ENCODE measurements at regions not wholly inside any gene's neighbourhood (a gene's known extent, or its start where the extent isn't known, plus 50 kb on each side); places are given as distances from the start of the nearest gene placed in this dataset.
A peak's percentile ranks its signal among the peaks of the same experiment; 100 is the strongest.

DNA sequence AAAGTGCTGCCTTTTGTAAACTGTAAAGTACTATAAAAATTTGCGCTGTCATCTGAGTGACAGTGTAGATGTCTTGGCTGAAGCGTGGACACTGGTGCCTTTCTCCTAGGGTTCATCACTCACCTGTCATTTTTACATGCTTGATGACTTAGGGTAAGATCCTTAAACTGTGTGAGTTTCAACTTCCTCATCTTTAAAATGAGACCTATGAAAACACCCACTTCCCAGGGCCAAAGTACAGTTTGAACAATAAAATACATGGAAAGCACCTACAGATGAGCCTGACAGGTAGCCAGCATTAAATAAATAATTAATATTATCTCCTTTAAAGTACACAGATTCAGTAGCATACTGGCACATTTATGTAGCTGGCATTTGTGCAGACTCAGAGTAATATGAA lies 309.9 kb downstream of the CHRM3 start:
- no peak for DNase-seq

DNA sequence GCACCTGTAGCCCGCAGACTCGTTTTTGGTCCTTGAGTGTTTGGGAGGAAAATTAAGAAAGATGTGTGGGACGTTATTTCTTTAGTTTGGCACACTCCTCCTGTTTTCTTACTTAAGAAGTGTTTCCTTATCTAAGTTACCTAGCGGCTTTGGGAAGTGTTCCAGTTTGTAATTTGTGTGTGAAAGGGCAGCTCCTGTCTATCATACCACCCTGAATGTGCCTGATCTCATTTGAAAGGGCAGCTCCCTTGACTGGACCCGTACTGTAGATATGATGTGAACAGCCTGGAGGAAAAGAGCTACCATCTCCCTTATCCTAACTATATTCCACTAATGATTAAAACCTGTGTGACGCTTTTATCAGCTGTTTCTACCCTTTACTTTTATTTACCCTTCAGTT lies 314.3 kb downstream of the CHRM3 start:
- DNase-seq, result no peak

DNA sequence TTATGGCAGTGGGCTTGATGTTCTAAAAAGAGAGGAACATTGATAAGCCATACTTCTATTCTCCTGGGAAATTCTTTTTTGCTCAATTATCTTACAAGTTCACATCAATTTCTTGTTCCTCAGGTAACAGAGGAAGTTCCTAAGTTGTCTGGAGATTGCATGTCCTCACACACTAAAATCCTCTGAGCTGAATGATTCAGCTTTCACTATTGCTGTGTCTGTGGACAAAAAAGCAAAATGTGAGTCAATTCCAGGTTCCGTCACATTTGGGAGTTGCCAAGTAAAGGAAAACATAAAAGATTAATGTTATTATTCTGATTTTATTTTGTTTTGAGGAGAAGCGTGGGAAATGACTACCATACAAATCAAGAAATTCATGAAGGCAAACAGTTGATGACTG lies 316.7 kb downstream of the CHRM3 start:
- DNase-seq, result no peak

DNA sequence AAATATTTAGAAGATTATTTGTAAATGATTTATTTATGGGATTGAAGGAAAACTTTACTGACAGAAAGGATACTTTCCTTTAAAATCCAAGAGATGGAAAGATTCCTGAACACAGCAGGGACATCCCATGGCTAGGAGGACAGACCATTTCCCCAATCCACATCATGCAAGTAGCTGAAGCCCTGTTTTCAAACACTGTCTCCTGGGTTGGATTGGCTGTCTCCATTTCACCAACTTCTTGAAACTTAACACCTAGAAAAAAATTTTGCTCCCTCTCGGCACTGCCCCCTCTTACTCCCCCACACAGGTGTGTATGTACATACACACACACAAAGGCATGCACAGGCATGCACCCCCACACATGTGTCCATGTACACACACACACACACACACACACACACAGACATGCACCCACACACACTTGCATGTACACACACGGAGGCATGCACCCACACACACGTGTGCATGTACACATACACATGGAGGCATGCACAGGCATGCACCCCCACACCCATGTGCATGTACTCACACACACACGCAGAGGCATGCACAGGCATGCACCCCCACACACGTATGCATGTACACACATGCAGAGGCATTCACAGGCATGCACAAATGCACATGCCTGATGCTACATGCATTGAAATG lies 320.0 kb downstream of the CHRM3 start:
- no peak for DNase-seq

DNA sequence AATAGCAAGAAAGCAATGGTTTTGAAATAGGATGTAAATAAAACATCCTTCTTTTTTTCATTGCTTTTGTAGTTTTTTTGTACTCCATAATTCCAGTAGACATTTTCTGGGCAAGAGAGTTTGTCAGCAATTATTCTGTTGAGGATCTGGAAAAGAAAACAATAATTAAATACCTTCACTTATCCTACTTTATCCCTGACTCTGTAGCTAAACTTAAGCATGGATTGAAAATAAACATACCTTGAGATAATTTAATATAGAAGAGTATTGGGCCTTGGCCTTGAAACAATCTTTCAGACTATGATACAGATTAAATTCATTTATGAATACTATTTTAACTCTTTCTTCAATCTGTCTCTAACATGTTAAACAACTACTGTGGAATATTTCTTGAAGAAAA lies 321.2 kb downstream of the CHRM3 start:
- DNase-seq, result no peak

DNA sequence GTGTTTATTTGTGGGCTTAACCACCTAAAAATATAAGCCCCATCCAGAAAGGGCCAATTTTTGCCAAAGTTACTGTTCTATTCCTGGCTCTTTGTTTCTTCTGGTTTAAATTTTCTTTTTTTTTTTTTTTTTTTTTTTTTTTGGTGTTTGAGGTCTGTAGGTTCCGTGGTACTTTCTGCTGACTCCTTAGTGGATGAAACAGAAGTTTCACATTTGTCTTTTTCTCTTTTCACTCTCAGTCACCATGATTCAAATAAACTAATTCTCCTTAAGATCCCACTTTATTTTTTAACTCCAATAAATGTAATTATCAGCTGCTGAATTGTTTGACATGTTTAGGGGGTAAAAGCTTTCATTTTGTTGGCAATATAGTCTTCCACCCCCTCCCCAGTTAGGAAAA lies 322.3 kb downstream of the CHRM3 start:
- no peak for DNase-seq

DNA sequence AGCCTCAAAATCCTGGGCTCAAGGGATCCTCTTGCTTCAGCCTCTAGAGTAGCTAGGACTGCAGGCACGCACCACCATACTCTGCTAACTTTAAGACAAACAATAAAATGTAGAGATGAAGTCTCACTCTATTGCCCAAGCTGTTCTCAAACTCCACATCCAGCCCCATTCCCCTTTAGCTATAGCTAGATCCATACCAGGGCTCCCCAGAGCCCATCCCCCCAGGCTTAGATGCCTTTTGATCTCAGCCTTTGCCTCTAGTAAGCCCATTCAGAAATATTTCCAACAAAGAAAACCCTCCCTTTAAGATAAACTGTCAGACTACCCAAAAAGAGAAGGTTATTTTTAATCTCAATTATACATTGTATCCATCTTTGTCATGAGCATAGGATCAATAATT lies 325.4 kb downstream of the CHRM3 start:
- no peak for DNase-seq

DNA sequence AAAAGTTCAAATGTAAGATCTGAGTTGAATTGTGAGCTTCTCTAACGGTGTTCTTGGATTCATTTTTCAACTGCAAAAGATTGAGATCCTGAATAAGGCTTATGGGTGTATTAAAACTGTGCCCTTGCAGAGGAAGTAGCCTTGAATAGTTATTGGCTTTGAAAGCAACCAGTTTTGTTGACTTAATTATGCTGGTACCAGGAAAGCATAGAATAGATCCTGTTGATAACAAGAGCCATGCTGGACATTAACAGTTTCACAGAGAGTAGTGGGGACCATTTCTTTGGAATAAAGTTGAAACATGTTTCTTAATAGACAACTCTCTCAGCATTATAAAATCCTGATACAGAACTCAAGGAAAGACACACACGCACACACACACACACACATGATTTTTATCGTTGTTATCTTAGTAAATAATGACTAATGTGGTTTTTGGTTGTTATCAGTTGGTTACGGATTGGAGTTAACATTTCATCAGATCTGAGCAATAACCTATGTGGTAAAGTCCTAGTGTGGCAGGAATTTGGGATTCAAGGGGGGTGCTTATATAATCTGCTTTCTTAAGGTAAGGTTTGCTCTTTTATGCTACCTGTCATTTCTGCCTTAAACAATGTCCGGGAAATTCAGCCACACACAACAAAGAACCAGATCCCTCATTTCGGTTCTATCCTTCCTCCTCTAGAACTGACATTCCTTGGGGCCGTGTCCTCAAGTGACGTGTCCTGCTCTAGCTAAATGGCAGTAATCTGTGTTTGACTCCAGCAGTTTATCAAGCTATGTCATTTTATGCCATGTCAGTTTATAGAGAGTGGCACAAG lies 330.9 kb downstream of the CHRM3 start:
- peak; percentile 25 for DNase-seq

DNA sequence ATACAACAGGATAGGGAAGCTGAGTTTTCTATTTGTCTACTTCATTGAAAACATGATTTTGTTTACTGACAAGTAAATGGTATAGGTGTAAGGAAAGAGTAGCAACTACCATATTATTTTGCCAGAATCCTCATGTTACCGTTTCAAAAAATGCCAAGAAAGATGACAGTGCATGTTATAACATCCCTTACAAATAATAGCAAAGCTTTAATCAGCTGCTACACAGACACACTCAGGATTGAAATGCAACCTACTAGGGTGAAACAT lies 331.5 kb downstream of the CHRM3 start:
- no peak for DNase-seq

DNA sequence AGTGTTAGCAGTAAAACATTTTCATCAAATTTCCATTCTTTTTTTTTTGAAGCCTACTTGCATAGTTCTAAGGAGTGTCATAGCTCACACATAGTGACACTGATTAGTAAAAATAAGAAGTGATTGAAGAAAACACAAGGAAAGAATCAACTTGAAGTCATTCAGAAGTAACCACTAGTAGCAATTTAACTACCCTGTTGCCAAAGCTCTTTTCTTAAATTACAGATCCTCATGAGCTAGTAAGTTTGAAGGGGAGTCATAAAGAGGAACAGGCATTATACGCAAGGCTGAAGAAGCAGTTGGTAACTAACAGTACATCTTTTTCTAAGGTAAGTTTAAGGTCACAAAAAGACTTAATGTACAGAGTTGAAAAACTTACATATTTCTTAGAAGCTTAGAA lies 332.2 kb downstream of the CHRM3 start:
- no peak for DNase-seq

DNA sequence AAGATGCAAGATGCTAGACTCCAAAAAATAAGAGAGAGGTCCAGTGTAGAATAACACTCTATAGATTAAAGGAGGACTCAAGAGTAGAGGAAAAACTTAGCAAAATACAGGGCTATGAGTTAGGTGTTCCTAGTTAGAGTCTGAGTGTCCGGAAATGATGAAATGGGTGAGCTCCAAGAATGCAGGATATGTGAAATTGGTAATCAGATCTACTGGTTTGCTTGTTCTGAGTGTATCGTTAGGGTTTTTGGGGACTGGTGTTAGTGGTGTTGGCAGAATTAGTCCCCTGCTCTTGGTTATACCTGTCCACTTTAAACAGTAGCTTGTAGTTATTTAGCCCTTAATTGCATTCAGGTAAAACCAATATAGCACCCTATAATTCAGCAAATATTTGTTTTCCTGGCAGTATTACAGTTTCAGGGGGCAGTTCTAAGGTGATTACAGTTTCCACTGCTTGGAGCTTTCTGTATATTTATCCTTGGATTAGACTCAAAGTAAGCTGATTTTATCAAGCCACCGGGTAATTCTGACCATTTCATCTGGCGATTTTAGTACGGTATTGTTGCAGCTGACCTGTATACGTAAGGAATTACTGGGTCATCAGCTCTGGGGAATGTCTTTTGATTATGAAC lies 332.7 kb downstream of the CHRM3 start:
- DNase-seq, result peak; percentile 17

DNA sequence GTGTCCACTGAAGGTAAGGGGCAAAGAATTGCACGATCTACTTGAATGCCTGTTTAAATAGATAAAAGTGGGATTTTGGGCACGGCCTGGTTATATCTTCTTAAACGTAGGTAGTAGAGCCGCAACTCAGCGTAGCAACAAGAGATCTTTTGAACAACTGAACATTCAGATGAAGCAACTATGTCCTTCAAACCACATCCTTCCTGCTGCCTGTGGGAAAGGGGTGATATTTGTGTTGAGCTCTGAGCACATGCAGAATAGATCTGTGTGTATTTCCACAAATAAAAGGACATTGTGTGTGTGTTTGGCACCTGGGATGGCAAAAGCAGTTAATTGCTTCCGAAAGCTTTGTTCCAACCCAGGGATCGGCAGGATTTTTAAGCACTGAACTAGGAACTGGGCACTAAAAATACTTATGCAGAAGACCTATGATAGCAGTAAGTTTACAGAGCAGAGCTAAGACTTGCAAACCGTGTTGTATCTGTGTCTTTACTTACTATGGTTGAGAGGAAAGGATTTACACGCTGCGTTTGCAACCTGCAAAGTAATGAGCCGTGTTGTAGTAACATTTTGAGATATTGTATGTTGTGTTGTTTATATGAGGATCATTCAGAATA lies 333.4 kb downstream of the CHRM3 start:
- peak; percentile 74 for DNase-seq

DNA sequence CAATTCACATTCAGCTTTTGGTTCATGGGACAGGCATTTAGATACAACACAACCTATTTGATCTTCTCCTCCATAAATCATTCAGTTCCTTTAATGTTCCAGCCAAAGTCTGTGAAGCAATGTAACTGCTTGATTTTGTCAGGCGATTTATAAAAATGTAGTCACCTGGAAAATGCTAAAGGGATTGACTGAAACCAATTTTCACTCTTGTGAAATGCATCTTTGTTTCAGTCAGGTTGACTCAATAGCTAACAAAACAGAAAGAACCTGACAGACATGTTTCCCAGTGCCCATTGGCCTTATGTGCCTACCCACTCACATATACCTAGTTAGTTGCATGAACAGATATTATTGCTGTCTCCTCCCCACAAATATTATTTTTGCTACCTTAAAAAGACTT lies 335.7 kb downstream of the CHRM3 start:
- no peak for DNase-seq

DNA sequence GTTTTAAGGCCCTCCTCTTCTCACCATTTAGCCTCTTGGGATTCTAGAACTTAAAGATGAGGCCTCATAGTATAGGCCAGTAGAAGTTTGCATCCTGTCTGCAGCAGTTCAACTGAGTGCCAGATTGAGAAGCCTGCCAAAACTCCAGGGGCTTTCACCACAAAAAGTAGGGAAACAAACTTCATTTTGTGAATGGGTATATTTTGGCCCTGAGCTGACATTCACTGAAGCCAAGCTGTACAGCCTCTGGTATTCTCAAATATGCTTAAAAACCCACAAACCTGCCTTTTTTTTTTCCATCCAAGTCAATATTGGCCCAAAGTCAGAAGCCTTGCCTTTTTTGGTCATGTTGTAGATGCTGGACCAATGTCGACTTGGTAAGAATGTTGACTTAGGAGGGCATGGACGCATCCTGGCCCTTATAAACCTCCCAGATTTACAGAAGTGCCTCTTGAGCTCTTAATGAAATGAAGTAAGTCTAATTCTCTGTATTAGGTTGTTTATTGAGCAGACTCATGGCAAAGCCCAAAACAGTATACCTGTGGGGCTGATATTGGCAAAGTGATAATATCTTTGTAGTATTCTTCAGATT lies 337.5 kb downstream of the CHRM3 start:
- DNase-seq, result no peak

DNA sequence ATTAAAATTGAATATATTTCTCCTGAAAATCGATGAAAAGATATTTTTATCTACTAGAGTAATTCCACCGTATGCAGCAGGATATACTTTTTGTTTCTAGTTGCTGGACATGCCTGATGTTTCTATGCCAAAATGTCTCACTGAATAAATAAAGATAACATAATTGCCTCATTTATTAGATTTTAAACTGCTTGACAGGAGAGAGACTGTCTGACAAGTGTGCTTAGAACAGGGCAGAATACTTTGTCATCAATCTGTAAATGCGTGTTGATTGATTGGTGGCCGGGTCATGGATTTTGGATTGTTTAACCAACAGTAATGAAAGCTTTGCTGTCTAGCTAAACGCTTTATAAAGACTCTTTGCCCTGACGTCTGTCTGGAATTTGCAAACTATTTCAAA lies 339.0 kb downstream of the CHRM3 start:
- no peak for DNase-seq

DNA sequence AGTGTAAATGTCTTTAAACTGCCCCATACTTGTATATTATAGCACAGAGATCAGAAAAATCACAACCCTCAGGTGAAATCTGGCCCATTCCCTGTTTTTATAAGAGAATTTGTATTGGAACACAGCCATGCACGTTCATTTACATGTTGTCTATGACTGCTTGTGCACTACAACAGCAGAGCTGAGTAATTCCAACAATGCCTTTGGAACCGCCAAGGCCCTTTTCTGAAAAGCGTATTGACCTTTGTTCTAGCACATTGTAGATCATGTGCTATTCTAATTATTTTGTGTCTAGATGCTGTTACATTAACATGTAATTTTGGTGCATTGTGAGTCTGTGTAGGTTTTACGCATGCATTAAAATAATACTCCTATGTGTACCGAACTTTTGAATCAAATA lies 339.6 kb downstream of the CHRM3 start:
- no peak for DNase-seq

DNA sequence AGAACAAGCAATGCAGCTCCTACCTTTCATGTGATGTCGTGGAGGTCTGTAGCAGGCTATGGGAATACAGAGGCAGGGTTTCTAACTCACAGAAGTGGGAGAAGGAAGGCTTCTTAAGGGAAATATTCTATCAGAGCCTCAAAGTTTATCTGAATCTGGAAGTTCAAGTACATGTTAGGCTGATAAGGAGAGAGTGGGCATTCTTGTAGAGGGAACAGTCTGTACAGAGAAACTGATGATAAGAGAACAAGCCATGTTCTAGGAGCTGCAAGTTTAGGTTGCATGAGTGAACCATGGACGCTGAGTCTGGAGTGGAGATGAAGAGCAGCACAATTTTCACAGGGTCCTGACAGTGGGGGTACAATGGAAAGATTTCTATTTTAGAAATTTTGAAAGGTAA lies 344.0 kb downstream of the CHRM3 start:
- no peak for DNase-seq

DNA sequence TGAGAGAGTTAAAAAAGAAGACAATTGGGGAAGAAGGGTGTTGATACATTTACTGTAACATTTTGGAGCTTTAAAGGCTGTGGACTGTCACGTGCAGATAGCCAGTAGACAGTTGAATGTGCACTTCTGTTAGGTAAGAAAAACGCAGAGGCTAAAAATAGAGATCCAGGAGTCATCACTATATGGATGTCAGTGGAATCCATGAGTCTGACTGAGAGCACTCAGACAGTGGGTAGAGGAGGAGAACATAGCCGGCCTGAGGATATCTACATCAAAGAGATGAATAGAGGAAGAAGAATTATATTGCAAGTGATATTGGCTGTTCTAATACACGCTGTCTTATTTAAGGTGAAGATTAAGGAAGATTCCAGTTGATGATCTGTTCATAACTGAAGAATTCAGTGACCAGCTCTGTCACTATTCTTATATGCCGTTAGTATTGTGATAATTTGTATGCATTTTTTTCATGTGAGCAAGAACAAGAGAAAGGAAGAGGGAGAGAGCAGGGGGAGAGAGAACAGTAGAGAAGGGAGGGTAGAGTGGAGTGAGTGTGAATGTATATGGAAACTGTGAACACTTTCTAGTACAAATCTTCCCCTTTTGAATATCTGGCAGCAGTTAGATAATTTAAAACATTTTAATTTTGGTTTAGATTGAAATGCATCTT lies 344.8 kb downstream of the CHRM3 start:
- DNase-seq, result no peak

DNA sequence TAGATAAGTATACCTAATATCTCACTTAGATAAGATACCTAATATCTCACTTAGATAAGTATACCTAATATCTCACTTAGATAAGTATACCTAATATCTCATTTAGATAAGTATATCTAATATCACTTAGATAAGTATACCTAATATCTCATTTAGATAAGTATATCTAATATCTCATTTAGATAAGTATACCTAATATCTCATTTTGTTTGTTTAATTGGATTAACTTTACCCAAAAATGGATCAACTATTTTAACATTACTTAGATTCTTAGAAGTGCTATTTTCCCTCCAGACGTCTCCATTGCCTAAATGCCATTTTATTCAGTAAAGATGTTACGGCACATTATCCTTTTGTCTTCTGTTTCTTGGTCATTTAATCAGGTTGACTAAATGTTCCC lies 346.4 kb downstream of the CHRM3 start:
- no peak for DNase-seq

DNA sequence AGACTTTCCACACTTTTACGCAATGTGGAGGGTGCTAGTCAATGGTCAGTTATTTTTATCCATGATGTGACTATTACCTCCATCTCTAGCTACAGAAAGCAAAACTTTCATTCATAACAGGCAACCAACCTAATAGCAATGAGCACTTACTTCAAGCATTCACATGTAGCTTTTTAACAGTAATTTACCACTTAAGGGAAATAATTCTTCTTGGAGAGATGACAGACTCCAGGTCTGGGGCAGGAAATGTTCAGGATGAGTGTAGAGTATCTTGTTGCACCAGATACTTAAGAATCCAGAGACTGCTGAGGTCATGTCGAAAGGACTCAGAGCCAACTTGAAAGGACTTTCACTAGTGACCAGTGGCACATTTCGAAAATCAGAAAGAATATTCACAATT lies 347.6 kb downstream of the CHRM3 start:
- DNase-seq, result no peak

DNA sequence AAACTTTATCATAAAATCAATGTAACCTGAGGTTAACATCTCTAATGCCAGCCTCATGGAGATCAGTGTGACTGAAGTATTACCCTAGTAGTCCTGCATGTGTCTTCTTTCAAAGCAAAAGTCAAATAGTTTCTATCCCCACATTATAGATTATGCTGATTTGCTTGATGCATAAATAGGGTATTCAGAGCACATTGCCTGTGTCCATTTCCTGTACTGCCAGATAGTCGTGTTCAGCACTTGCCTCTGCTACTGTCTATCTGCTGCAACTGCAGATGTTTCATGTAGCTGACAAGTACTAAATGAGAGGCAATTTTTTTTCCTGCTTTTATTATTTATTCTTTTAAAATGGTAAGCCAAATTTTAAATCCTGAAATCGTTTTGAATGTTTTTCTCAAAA lies 348.7 kb downstream of the CHRM3 start:
- DNase-seq, result no peak

DNA sequence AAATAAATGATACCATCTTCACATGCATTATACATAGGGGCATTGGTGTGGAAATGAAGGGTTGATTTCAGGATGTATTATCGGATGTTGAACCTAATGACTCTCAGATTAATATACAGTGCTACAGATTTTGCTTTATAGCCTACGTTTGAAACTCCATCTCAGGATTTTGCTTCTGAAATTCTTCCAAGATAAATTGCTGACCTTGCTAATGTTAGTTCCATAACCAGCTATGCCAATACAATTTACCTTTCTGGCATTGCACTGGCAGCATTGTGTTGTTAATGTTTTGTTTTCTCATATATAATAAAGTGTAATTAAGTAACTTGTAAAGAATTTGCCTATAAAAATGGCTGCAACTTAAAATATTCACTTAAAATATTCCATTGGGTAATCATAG lies 350.1 kb downstream of the CHRM3 start:
- no peak for DNase-seq

DNA sequence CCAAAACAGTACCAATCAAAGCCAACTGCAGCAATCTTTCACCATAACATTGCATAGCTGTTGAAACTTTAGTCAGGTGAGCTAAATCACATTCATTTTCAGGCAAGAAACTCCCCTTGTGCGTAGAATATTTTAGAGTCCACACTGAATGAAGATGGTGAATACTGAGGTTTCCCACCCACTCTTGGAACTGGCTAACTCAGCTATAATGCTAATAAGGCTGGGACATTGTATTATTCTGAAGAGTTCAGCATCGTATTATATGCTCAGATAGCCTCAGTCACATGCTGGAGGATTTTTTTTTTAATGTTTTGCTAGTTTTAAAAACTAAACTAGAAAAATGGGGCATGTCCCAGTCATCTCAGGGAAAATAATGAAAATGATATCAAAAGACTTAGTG lies 352.3 kb upstream of the FMN2 start:
- DNase-seq, result no peak
